Kidney (tissue), 13 donors: ENCODE measurements at regions not wholly inside any gene's neighbourhood (a gene's known extent, or its start where the extent isn't known, plus 50 kb on each side); places are given as distances from the start of the nearest gene placed in this dataset.

Source experiments
- DNase-seq, 5 donors: peaks; one replicate each; pipeline ENCODE4 v3.0.0-alpha.2; 2013 to 2020
- FAIRE-seq: peaks from 2 replicates; lab custom pipeline; 2012; peaks lifted over from hg19 to GRCh38; lab: Jason Lieb, UNC
- H3K27ac ChIP-seq, 2 donors: one replicate each; pipeline ENCODE4 v1.7.0; 2013; ENCODE audit warnings: low read depth in 2 of 2, low read length in 2 of 2, inconsistent platforms in 1 of 2
- H3K27me3 ChIP-seq: one replicate; pipeline ENCODE4 v1.7.1; 2013; ENCODE audit warnings: low read length, inconsistent platforms; ENCODE audit not compliant: control insufficient read depth, insufficient read depth
- H3K36me3 ChIP-seq, 3 donors: one replicate each; pipeline versions ENCODE4 v1.7.0 to v1.7.1; 2013; ENCODE audit warnings: low read length in 3 of 3, control low read depth in 1 of 3, inconsistent platforms in 1 of 3; ENCODE audit not compliant: insufficient read depth in 3 of 3, control insufficient read depth in 2 of 3
- H3K4me1 ChIP-seq, 3 donors: one replicate each; pipeline versions ENCODE4 v1.7.0 to v1.7.1; 2013; ENCODE audit warnings: low read length in 3 of 3, inconsistent platforms in 1 of 3, low read depth in 1 of 3; ENCODE audit not compliant: control insufficient read depth in 2 of 3, insufficient read depth in 2 of 3
- H3K4me3 ChIP-seq, 3 donors: one replicate each; pipeline versions ENCODE4 v1.7.0 to v1.8.1; 2013; ENCODE audit warnings: low read length in 3 of 3, control low read depth in 1 of 3, inconsistent platforms in 1 of 3
- H3K9ac ChIP-seq, 3 donors: one replicate each; pipeline versions ENCODE4 v1.7.0 to v1.7.1; 2013; ENCODE audit warnings: low read length in 3 of 3, control low read depth in 1 of 3, inconsistent platforms in 1 of 3
- H3K9me3 ChIP-seq, 3 donors: one replicate each; pipeline versions ENCODE4 v1.7.0 to v1.7.1; 2013; ENCODE audit warnings: low read length in 3 of 3, control low read depth in 1 of 3, inconsistent platforms in 1 of 3; ENCODE audit not compliant: control insufficient read depth in 2 of 3, insufficient read depth in 1 of 3
- CTCF ChIP-seq: IDR thresholded peaks from 3 replicates; pipeline ENCODE4 v1.5.1; 2012; ENCODE audit warnings: mild to moderate bottlenecking, moderate library complexity, borderline replicate concordance; ENCODE audit not compliant: insufficient read depth; ENCODE audit errors: extremely low read depth
- intact Hi-C: fragments of 100-400 bp; cut with DNase I; formaldehyde crosslinking; loops from one replicate; pipeline ENCODE4 v1.11.1; 2022
- donor health status: control.
- donor health status: control.
- donor health status: control.
- donor health status: control.
- donor health status: control.
- donor health status: DM: yes; HTN: yes; CAD: no.
- donor health status: Normal renal cell carcinoma (clear cell type).

- Histone ChIP-seq H3K36me3 (no peaks in the 10 kb centered on the region), H3K27ac (no peak overlapping the region), H3K27me3 (no peaks in the 10 kb centered on the region), H3K9me3 (no peaks in the 10 kb centered on the region), H3K9ac (no peak overlapping the region), H3K4me1 (no peaks in the 10 kb centered on the region), H3K4me3 (no peak overlapping the region)
- TF ChIP-seq CTCF = no peak
- no peak for FAIRE-seq
- DNase-seq = no peak
- intact Hi-C loops = no loop called here
Observed at GRCh38 chr21:20603236-20603635, 395.0 kb upstream of the NCAM2 start.

- DNase-seq (no peak), FAIRE-seq (no peak)
- Histone ChIP-seq H3K9me3 (no peaks in the 10 kb centered on the region), H3K36me3 (no peaks in the 10 kb centered on the region), H3K27ac (no peak overlapping the region), H3K9ac (no peak overlapping the region), H3K27me3 (no peaks in the 10 kb centered on the region), H3K4me3 (no peak overlapping the region), H3K4me1 (no peaks in the 10 kb centered on the region)
- TF ChIP-seq CTCF = no peak
- intact Hi-C loops = no loop called here
Observed at GRCh38 chr21:20611008-20611407, 387.2 kb upstream of the NCAM2 start.

GRCh38 chr21:20613654-20614053, 384.6 kb upstream of the NCAM2 start:
- Histone ChIP-seq H3K9ac (no peak overlapping the region), H3K4me3 (no peak overlapping the region), H3K27ac (no peak overlapping the region), H3K36me3 (no peaks in the 10 kb centered on the region), H3K4me1 (no peaks in the 10 kb centered on the region), H3K9me3 (no peaks in the 10 kb centered on the region), H3K27me3 (no peaks in the 10 kb centered on the region)
- TF ChIP-seq CTCF = no peak
- DNase-seq = no peak
- intact Hi-C loops = no loop called here
- FAIRE-seq = no peak

- H3K27me3 ChIP-seq = no peaks in the 10 kb centered on the region
- intact Hi-C loops = no loop called here
- no peaks in the 10 kb centered on the region for H3K9me3 ChIP-seq
- no peak for TF ChIP-seq CTCF
- no peaks in the 10 kb centered on the region for H3K4me1 ChIP-seq
- FAIRE-seq (no peak), DNase-seq (no peak)
- H3K4me3 ChIP-seq = no peak overlapping the region
- H3K27ac ChIP-seq = no peak overlapping the region
- no peaks in the 10 kb centered on the region for H3K36me3 ChIP-seq
- H3K9ac ChIP-seq = no peak overlapping the region
Observed at GRCh38 chr21:20617130-20617529, 381.1 kb upstream of the NCAM2 start.
